ENCODE measurements at regions not wholly inside any gene's neighbourhood (a gene's known extent, or its start where the extent isn't known, plus 50 kb on each side); places are given as distances from the start of the nearest gene placed in this dataset.

DNA sequence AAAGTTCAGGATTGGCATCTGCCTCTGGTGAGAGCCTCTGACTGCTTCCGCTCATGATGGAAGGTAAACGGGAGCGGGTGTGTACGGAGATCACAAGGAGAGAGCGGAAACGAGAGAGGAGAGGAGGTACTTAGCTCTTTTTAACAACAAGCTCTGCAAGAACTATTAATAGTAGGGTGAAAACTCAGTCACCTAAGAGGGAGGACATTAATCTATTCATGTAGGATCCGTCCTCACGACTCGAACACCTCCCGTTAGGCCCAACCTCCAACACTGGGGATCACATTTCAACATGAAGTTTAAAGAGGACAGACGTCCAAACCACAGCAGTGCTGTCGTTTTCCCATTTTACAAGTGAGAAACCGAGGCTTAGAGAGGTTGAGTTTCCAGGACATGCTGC is 173.7 kb downstream of the SLC28A3 start:
- intact Hi-C loops (cut with DNase I; ENCODE audit: low total_unique reads) = no loop called here
- no peak for DNase-seq (ENCODE audit: low spot score in 2 of 2)

GRCh38 chr9:84169240-84169639 is 171.3 kb downstream of the SLC28A3 start:
- TF ChIP-seq POLR2A (IDR thresholded peaks at IDR 0.05) (no peak), CTCF (IDR thresholded peaks at IDR 0.05) (no peak)
- H3K4me3 ChIP-seq (ENCODE audit: low read depth, poor library complexity, severe bottlenecking) = no peak overlapping the region
- no peak for DNase-seq (ENCODE audit: low spot score in 2 of 2)
- intact Hi-C loops (cut with DNase I; ENCODE audit: low total_unique reads) = no loop called here

More for the DNA sequence above, 173.7 kb downstream of the SLC28A3 start:
- H3K4me3 ChIP-seq (ENCODE audit: low read depth, poor library complexity, severe bottlenecking) = no peak overlapping the region
- 66 to 74% methylated on average over 13 of the region's 13 CpGs for WGBS, 2 donors
- no peak for TF ChIP-seq POLR2A (IDR thresholded peaks at IDR 0.05)
- no peak for TF ChIP-seq CTCF (IDR thresholded peaks at IDR 0.05)

DNA sequence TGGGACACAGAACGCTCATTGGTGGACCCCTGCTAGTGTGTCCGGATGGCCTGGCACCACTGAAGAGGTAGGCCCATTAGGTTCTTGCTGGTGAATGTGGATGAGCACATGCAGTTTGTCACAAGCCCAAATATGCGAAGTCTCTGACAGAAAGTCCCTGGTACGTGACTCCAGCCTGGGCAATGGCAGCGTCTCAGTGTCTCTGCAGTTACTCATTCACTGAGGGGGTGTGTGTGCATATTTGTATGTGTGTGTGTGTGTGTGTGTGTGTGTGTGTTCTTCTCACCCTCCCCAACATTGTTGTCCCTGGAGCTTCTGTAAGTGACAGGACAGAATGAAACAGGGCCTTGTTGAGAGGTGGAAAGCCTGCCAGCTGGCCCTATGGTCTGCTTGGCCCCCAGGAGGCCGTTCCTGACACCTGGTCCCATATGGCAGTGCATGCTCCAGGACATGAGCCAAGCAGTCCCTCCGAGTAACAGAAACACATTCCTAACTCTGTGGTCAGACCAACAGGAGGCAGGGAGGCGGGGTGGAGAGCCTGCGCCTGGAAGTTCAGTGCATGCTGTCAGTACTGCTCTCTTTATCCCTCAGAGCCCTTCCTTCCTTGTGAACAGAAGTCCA is 169.9 kb downstream of the SLC28A3 start:
- 44 to 75% methylated on average over 9 of the region's 9 CpGs for WGBS, 2 donors
- DNase-seq (ENCODE audit: low spot score in 2 of 2) = peak; percentile 22 to 86
- intact Hi-C loops (cut with DNase I; ENCODE audit: low total_unique reads) = no loop called here
- H3K4me3 ChIP-seq (ENCODE audit: low read depth, poor library complexity, severe bottlenecking) = no peak overlapping the region
- TF ChIP-seq POLR2A (IDR thresholded peaks at IDR 0.05) (no peak), CTCF (IDR thresholded peaks at IDR 0.05) (no peak)

DNA sequence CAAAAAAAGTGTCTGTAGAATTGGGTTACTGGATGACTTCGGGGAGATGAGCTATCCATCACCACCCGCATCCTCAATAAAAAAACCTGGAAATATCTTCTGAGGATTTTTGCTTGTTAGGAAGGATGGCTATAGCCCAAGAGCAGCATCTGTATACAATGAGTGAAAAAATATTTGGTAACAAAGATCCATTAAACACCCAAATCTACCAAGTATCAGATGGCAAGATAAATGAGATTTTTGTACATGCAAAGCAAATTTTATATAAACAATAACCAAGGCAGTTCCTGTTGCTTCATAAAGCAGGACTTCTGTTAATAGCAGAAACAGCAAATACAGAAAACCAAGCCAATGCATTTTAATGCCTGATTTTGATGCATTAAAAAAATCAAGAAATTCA is 166.6 kb downstream of the SLC28A3 start:
- no peak for TF ChIP-seq CTCF (IDR thresholded peaks at IDR 0.05)
- no peak for TF ChIP-seq POLR2A (IDR thresholded peaks at IDR 0.05)
- WGBS, 2 donors = 68 to 73% methylated on average over 2 of the region's 2 CpGs
- intact Hi-C loops (cut with DNase I; ENCODE audit: low total_unique reads) = no loop called here

GRCh38 chr9:84174486-84174885 is 166.1 kb downstream of the SLC28A3 start:
- DNase-seq (ENCODE audit: low spot score in 2 of 2) = no peak
- TF ChIP-seq POLR2A (IDR thresholded peaks at IDR 0.05) (no peak), CTCF (IDR thresholded peaks at IDR 0.05) (no peak)
- H3K4me3 ChIP-seq (ENCODE audit: low read depth, poor library complexity, severe bottlenecking) = no peak overlapping the region
- intact Hi-C loops (cut with DNase I; ENCODE audit: low total_unique reads) = no loop called here
- WGBS, 2 donors = 58 to 64% methylated on average over 1 of the region's 1 CpG

More for the DNA sequence above, 166.6 kb downstream of the SLC28A3 start:
- DNase-seq (ENCODE audit: low spot score in 2 of 2) = no peak
- H3K4me3 ChIP-seq (ENCODE audit: low read depth, poor library complexity, severe bottlenecking) = no peak overlapping the region

- H3K4me3 ChIP-seq (ENCODE audit: low read depth, poor library complexity, severe bottlenecking) = no peak overlapping the region
- TF ChIP-seq CTCF (IDR thresholded peaks at IDR 0.05) = no peak
- TF ChIP-seq POLR2A (IDR thresholded peaks at IDR 0.05) = no peak
- WGBS, 2 donors = 79 to 93% methylated on average over 3 of the region's 3 CpGs
- DNase-seq (ENCODE audit: low spot score in 2 of 2) = no peak
- intact Hi-C loops (cut with DNase I; ENCODE audit: low total_unique reads) = no loop called here
These were observed 163.2 kb downstream of the SLC28A3 start for GRCh38 chr9:84177407-84177806.

Measured in lower leg skin (tissue), 4 donors.